GM12875 (cell line): ENCODE measurements at regions not wholly inside any gene's neighbourhood (a gene's known extent, or its start where the extent isn't known, plus 50 kb on each side); places are given as distances from the start of the nearest gene placed in this dataset.
"Not testable (repeated sequence)": the region's sequence is repeated elsewhere in the genome, so short reads cannot be mapped to it uniquely, and the experiment has no call there.

Source experiments
- H3K4me3 ChIP-seq: one replicate; pipeline ENCODE4 v1.5.1; 2011; ENCODE audit warnings: low read depth, low read length, control low read depth
- CTCF ChIP-seq: IDR thresholded peaks from 2 replicates; pipeline ENCODE4 v1.5.1; 2011; ENCODE audit warnings: low read depth, mild to moderate bottlenecking, control low read depth, inconsistent platforms, low read length, moderate library complexity, borderline replicate concordance; ENCODE audit not compliant: insufficient read depth

GRCh38 chr16:13835387-13835786, 84.6 kb upstream of the ERCC4 start:
- H3K4me3 ChIP-seq, result no peak overlapping the region
- TF ChIP-seq CTCF, result no peak

- H3K4me3 ChIP-seq, result no peak overlapping the region
- TF ChIP-seq CTCF, result no peak
Observed at GRCh38 chr16:13835935-13836730, 83.8 kb upstream of the ERCC4 start.

GRCh38 chr16:13838401-13839190, 81.4 kb upstream of the ERCC4 start:
- H3K4me3 ChIP-seq, result no peak overlapping the region
- TF ChIP-seq CTCF, result no peak

- TF ChIP-seq CTCF, result no peak
- no peak overlapping the region for H3K4me3 ChIP-seq
Observed at GRCh38 chr16:13839577-13839976, 80.4 kb upstream of the ERCC4 start.

GRCh38 chr16:13845232-13845631, 74.7 kb upstream of the ERCC4 start:
- H3K4me3 ChIP-seq, result no peak overlapping the region
- TF ChIP-seq CTCF, result no peak

GRCh38 chr16:13848795-13849194, 71.2 kb upstream of the ERCC4 start:
- H3K4me3 ChIP-seq, result no peak overlapping the region
- no peak for TF ChIP-seq CTCF

GRCh38 chr16:13850173-13850572, 69.8 kb upstream of the ERCC4 start:
- not testable (repeated sequence) for H3K4me3 ChIP-seq
